ENCODE measurements at regions not wholly inside any gene's neighbourhood (a gene's known extent, or its start where the extent isn't known, plus 50 kb on each side); places are given as distances from the start of the nearest gene placed in this dataset.

GRCh38 chr15:96695426-96695825, 364.9 kb downstream of the NR2F2 start:
- no peaks in the 10 kb centered on the region for H3K36me3 ChIP-seq (ENCODE audit: control insufficient read depth, insufficient read depth, low read length)
- H3K27me3 Mint-ChIP-seq (ENCODE audit: insufficient read depth, unreplicated experiment): peaks cover 3% of the 10 kb centered on the region

GRCh38 chr15:96699871-96700401, 369.4 kb downstream of the NR2F2 start:
- Histone ChIP-seq H3K36me3 (ENCODE audit: control insufficient read depth, insufficient read depth, low read length) (no peaks in the 10 kb centered on the region), H3K9me3 (no peaks in the 10 kb centered on the region), H3K27me3 (replicated peaks; ENCODE audit: control insufficient read depth, insufficient read depth, low read length) (no peaks in the 10 kb centered on the region), H3K4me3 (ENCODE audit: low read depth, low read length) (no peak overlapping the region), H3K4me1 (peaks cover 8% of the 10 kb centered on the region; the same call in 1 of the 2 replicates)
- BruUV-seq (replicated peaks): no TSS peak
- Mint-ChIP-seq H3K9me3 (ENCODE audit: unreplicated experiment) (no peaks in the 10 kb centered on the region), H3K27ac (ENCODE audit: unreplicated experiment) (no peak overlapping the region), H3K4me1 (ENCODE audit: low read depth, unreplicated experiment) (no peaks in the 10 kb centered on the region), H3K27me3 (ENCODE audit: insufficient read depth, unreplicated experiment) (peaks cover 3% of the 10 kb centered on the region), H3K4me3 (ENCODE audit: unreplicated experiment) (no peak overlapping the region), H3K36me3 (ENCODE audit: insufficient read depth, unreplicated experiment) (no peaks in the 10 kb centered on the region)
- intact Hi-C loops (cut with micrococcal nuclease; ENCODE audit: unreplicated experiment): no loop called here
- ChIA-PET CTCF (no interaction called here), POLR2A (no interaction called here)
- TF ChIP-seq CTCF (IDR thresholded peaks at IDR 0.05; ENCODE audit: insufficient read depth in 1 of 2, low read depth in 1 of 2, low read length in 1 of 2, severe bottlenecking in 1 of 2, unreplicated experiment in 1 of 2): no peak
- DNase-seq: no peak

More at GRCh38 chr15:96695426-96695825, 364.9 kb downstream of the NR2F2 start:
- no peak overlapping the region for H3K4me3 ChIP-seq (ENCODE audit: low read depth, low read length)
- Mint-ChIP-seq H3K4me1 (ENCODE audit: low read depth, unreplicated experiment) (peaks cover 7% of the 10 kb centered on the region), H3K9me3 (ENCODE audit: unreplicated experiment) (no peaks in the 10 kb centered on the region), H3K4me3 (ENCODE audit: unreplicated experiment) (no peak overlapping the region), H3K27ac (ENCODE audit: unreplicated experiment) (no peak overlapping the region), H3K36me3 (ENCODE audit: insufficient read depth, unreplicated experiment) (no peaks in the 10 kb centered on the region)
- TF ChIP-seq CTCF (IDR thresholded peaks at IDR 0.05; ENCODE audit: insufficient read depth in 1 of 2, low read depth in 1 of 2, low read length in 1 of 2, severe bottlenecking in 1 of 2, unreplicated experiment in 1 of 2): no peak
- no TSS peak for BruUV-seq (replicated peaks)
- H3K9me3 ChIP-seq: no peaks in the 10 kb centered on the region
- no peak for DNase-seq
- intact Hi-C loops (cut with micrococcal nuclease; ENCODE audit: unreplicated experiment): no loop called here
- peaks cover 22% of the 10 kb centered on the region for H3K4me1 ChIP-seq
- ChIA-PET CTCF (no interaction called here), POLR2A (no interaction called here)
- no peaks in the 10 kb centered on the region for H3K27me3 ChIP-seq (replicated peaks; ENCODE audit: control insufficient read depth, insufficient read depth, low read length)

- Histone ChIP-seq H3K9me3 (no peaks in the 10 kb centered on the region), H3K4me3 (ENCODE audit: low read depth, low read length) (no peak overlapping the region), H3K27me3 (replicated peaks; ENCODE audit: control insufficient read depth, insufficient read depth, low read length) (no peaks in the 10 kb centered on the region), H3K36me3 (ENCODE audit: control insufficient read depth, insufficient read depth, low read length) (no peaks in the 10 kb centered on the region), H3K4me1 (peaks cover 2% of the 10 kb centered on the region; the same call in 1 of the 2 replicates)
- Mint-ChIP-seq H3K4me3 (ENCODE audit: unreplicated experiment) (no peak overlapping the region), H3K4me1 (ENCODE audit: low read depth, unreplicated experiment) (no peaks in the 10 kb centered on the region), H3K27ac (ENCODE audit: unreplicated experiment) (no peak overlapping the region), H3K9me3 (ENCODE audit: unreplicated experiment) (no peaks in the 10 kb centered on the region), H3K36me3 (ENCODE audit: insufficient read depth, unreplicated experiment) (no peaks in the 10 kb centered on the region), H3K27me3 (ENCODE audit: insufficient read depth, unreplicated experiment) (peaks cover 3% of the 10 kb centered on the region)
- intact Hi-C loops (cut with micrococcal nuclease; ENCODE audit: unreplicated experiment): no loop called here
- ChIA-PET CTCF (no interaction called here), POLR2A (no interaction called here)
- no peak for TF ChIP-seq CTCF (IDR thresholded peaks at IDR 0.05; ENCODE audit: insufficient read depth in 1 of 2, low read depth in 1 of 2, low read length in 1 of 2, severe bottlenecking in 1 of 2, unreplicated experiment in 1 of 2)
- no TSS peak for BruUV-seq (replicated peaks)
- no peak for DNase-seq
Observed at GRCh38 chr15:96700555-96700954, 370.1 kb downstream of the NR2F2 start.
